Endothelial cell of umbilical vein (primary cell): ENCODE measurements at regions not wholly inside any gene's neighbourhood (a gene's known extent, or its start where the extent isn't known, plus 50 kb on each side); places are given as distances from the start of the nearest gene placed in this dataset.

ENCODE experiments used
- CTCF ChIP-seq, 2 donors: IDR thresholded peaks; 1 replicate in 1 of 2; 2 replicates in 1 of 2; pipeline ENCODE4 v1.5.1; 2011; ENCODE audit warnings: low read length in 2 of 2, mild to moderate bottlenecking in 2 of 2, moderate library complexity in 2 of 2, control low read depth in 1 of 2, inconsistent platforms in 1 of 2, low read depth in 1 of 2; ENCODE audit not compliant: insufficient read depth in 1 of 2; ENCODE audit errors: extremely low read depth in 1 of 2
- EZH2 ChIP-seq: IDR thresholded peaks from 2 replicates; pipeline ENCODE4 v1.6.1; 2012; ENCODE audit warnings: borderline replicate concordance, low read depth, mild to moderate bottlenecking, moderate library complexity, low read length, inconsistent platforms; ENCODE audit not compliant: severe bottlenecking
- FOS ChIP-seq: IDR thresholded peaks from 2 replicates; pipeline ENCODE4 v1.6.1; 2011; ENCODE audit warnings: mild to moderate bottlenecking, low read length, moderate library complexity, borderline replicate concordance; ENCODE audit not compliant: insufficient read depth
- GATA2 ChIP-seq: IDR thresholded peaks from 2 replicates; pipeline ENCODE4 v1.7.0; 2011; ENCODE audit warnings: low read depth, mild to moderate bottlenecking, moderate library complexity, mixed read lengths, low read length; ENCODE audit not compliant: insufficient read length, insufficient read depth
- JUN ChIP-seq: IDR thresholded peaks from 2 replicates; pipeline ENCODE4 v1.6.1; 2011; ENCODE audit warnings: borderline replicate concordance, low read depth; ENCODE audit not compliant: insufficient read length, insufficient read depth
- MAX ChIP-seq: IDR thresholded peaks from 2 replicates; pipeline ENCODE4 v1.6.1; 2011; ENCODE audit not compliant: insufficient read depth, insufficient read length
- MYC ChIP-seq: IDR thresholded peaks from one replicate; pipeline ENCODE4 v1.6.1; 2011; ENCODE audit warnings: mild to moderate bottlenecking, low read depth, low read length
- POLR2A ChIP-seq: IDR thresholded peaks from 2 replicates; pipeline ENCODE4 v1.6.1; 2012; ENCODE audit warnings: low read depth, mild to moderate bottlenecking, control low read depth, low read length
- POLR2AphosphoS5 ChIP-seq: IDR thresholded peaks from 2 replicates; pipeline ENCODE4 v1.6.1; 2012; ENCODE audit warnings: low read depth, mild to moderate bottlenecking, control low read depth, low read length, moderate library complexity; ENCODE audit not compliant: insufficient read depth

GRCh38 chr18:30527226-30527625 lies 515.3 kb downstream of the DSC3 start:
- TF ChIP-seq CTCF (IDR thresholded peaks at IDR 0.05; ENCODE audit: extremely low read depth in 1 of 2, insufficient read depth in 1 of 2, low read depth in 1 of 2, low read length in 2 of 2) = no peak
- TF ChIP-seq POLR2AphosphoS5 = no peak
- TF ChIP-seq JUN = no peak
- no peak for TF ChIP-seq FOS
- no peak for TF ChIP-seq GATA2
- no peak for TF ChIP-seq EZH2
- no peak for TF ChIP-seq MYC
- TF ChIP-seq POLR2A = no peak
- no peak for TF ChIP-seq MAX
